ENCODE measurements at regions not wholly inside any gene's neighbourhood (a gene's known extent, or its start where the extent isn't known, plus 50 kb on each side); places are given as distances from the start of the nearest gene placed in this dataset.
"Not testable (repeated sequence)": the region's sequence is repeated elsewhere in the genome, so short reads cannot be mapped to it uniquely, and the experiment has no call there.

- DNase-seq (ENCODE audit: extremely low read depth, low read depth), result no peak
- TF ChIP-seq, protein P1, sequence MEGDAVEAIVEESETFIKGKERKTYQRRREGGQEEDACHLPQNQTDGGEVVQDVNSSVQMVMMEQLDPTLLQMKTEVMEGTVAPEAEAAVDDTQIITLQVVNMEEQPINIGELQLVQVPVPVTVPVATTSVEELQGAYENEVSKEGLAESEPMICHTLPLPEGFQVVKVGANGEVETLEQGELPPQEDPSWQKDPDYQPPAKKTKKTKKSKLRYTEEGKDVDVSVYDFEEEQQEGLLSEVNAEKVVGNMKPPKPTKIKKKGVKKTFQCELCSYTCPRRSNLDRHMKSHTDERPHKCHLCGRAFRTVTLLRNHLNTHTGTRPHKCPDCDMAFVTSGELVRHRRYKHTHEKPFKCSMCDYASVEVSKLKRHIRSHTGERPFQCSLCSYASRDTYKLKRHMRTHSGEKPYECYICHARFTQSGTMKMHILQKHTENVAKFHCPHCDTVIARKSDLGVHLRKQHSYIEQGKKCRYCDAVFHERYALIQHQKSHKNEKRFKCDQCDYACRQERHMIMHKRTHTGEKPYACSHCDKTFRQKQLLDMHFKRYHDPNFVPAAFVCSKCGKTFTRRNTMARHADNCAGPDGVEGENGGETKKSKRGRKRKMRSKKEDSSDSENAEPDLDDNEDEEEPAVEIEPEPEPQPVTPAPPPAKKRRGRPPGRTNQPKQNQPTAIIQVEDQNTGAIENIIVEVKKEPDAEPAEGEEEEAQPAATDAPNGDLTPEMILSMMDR (IDR thresholded peaks at IDR 0.05; ENCODE audit: low read depth, low read length), result no peak
Observed at GRCh38 chr2:60353406-60353800, 200.1 kb downstream of the BCL11A start.

- TF ChIP-seq, protein P1 (IDR thresholded peaks at IDR 0.05; ENCODE audit: low read depth, low read length), result no peak
- no peak for DNase-seq (ENCODE audit: extremely low read depth, low read depth)
Observed at GRCh38 chr2:60352491-60353405, 200.7 kb downstream of the BCL11A start.

DNA sequence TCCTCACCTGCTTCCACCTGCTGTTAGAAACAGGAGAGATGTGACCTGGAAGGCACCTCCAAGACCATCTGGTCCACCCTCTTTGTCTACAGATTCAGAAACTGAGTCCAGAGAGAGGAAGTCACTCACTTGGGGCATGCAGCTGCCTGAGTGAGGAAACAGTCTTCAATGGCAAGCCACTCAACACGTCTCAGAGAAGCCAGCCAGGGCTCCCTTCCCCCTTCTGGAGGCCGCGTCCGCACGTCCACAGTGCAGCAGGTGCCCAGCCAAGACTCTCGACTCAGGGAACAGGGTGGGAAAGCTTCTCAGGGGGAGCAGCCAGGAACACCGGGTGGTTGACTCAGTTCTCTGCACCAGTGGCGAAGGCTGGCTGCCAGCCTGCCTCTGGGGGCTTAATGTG, 201.7 kb downstream of the BCL11A start:
- DNase-seq (ENCODE audit: extremely low read depth, low read depth), result no peak
- TF ChIP-seq, protein P1 (IDR thresholded peaks at IDR 0.05; ENCODE audit: low read depth, low read length), result no peak

DNA sequence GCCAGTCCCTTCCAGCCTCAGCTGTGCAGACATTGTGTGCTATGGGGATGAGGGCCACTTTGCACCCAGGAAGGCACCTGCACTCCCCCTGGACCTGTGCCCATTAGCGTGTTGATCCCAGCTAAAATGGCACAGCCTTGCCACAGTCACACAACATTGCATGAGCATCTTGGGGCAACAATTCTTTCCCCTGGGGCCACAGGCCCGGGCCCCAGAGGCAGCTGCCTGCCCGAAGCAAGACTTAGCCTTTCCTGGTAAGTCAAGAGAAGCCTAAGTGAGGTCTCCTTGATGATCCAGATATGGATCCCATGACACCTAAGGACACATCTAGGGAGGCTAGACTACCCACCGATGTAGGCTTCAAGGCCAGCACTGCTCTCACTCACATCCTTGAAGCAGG, 202.1 kb downstream of the BCL11A start:
- DNase-seq (ENCODE audit: extremely low read depth, low read depth), result no peak
- TF ChIP-seq, protein P1 (IDR thresholded peaks at IDR 0.05; ENCODE audit: low read depth, low read length), result no peak

GRCh38 chr2:60350791-60351190, 202.7 kb downstream of the BCL11A start:
- TF ChIP-seq, protein P1 (IDR thresholded peaks at IDR 0.05; ENCODE audit: low read depth, low read length), result no peak
- DNase-seq (ENCODE audit: extremely low read depth, low read depth), result no peak

DNA sequence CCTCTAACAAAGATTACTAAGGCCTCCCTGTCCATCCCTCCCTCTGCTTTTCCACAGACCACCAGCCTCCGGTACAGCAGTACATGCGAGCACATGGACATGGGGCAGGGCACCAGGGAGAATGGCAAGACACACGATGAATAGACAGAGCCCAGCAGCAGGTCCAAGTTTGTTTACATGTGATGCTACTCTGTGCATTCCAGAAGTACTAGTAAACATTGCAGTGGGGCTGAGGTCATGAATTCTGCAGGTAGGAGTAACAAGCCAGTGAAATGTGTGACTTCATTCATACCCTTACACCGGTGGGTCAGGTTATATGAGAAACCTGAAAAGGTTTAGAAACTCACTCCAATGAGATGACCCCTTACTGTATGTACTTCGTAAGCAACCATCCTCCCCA, 205.7 kb downstream of the BCL11A start:
- DNase-seq (ENCODE audit: extremely low read depth, low read depth), result no peak
- TF ChIP-seq, protein P1 (IDR thresholded peaks at IDR 0.05; ENCODE audit: low read depth, low read length), result no peak

GRCh38 chr2:60342491-60342890, 211.0 kb downstream of the BCL11A start:
- DNase-seq (ENCODE audit: extremely low read depth, low read depth), result not testable (repeated sequence)

GRCh38 chr2:60341151-60341550, 212.3 kb downstream of the BCL11A start:
- TF ChIP-seq, protein P1 (IDR thresholded peaks at IDR 0.05; ENCODE audit: low read depth, low read length), result no peak
- no peak for DNase-seq (ENCODE audit: extremely low read depth, low read depth)
